ENCODE measurements at regions not wholly inside any gene's neighbourhood (a gene's known extent, or its start where the extent isn't known, plus 50 kb on each side); places are given as distances from the start of the nearest gene placed in this dataset.
"Not testable (repeated sequence)": the region's sequence is repeated elsewhere in the genome, so short reads cannot be mapped to it uniquely, and the experiment has no call there.

DNA sequence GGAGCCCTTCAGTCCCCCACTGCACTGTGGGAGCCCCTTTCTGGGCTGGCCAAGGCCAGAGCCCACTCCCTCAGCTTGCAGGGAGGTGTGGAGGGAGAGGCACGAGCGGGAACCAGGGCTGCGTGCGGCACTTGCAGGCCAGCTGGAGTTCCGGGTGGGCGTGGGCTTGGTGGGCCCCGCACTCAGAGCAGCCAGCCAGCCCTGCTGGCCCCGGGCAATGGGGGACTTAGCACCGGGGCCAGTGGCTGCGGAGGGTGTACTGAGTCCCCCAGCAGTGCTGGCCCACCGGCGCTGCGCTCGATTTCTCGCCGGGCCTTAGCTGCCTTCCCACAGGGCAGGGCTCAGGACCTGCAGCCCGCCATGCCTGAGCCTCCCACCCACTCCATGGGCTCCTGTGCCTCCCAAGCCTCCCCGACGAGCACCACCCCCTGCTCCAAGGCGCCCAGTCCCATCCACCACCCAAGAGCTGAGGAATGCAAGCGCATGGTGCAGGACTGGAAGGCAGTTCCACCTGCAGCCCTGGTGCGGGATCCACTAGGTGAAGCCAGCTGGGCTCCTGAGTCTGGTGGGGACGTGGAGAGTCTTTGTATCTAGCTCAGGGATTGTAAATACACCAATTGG is 776.2 kb downstream of the KCTD8 start:
- not testable (repeated sequence) for H3K4me1 ChIP-seq (ENCODE audit: insufficient read depth, low read length); H3K36me3 ChIP-seq (ENCODE audit: insufficient read depth, low read depth, low read length); H3K9ac ChIP-seq (ENCODE audit: low read depth, low read length); H3K4me3 ChIP-seq (ENCODE audit: low read length); H3K9me3 ChIP-seq (ENCODE audit: insufficient read depth, low read depth, low read length); H3K27me3 ChIP-seq (ENCODE audit: insufficient read depth, low read length); H3K27ac ChIP-seq (ENCODE audit: low read length)

DNA sequence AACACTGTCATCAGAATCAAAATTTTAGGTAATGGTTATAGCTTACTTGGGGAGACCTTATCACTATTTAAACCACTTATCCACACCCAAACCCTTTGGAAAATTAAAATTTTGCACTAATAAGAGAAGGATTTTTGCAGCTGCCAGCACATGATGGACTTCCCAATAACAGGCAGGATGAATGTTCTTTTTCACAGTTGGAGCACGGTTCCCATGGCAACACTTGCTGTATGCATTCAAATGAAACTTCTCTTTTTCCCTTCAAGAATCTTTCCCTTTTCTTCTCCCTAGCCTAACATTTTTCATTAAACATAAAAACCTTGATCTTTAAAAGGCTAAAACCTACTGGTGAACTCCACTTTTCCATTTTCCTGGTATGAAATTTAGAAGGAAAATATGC is 768.2 kb downstream of the KCTD8 start:
- Histone ChIP-seq H3K27ac (ENCODE audit: low read length) (no peak overlapping the region), H3K4me1 (ENCODE audit: insufficient read depth, low read length) (peaks cover 3% of the 10 kb centered on the region; the same call in 1 of the 2 replicates), H3K9me3 (ENCODE audit: insufficient read depth, low read depth, low read length) (no peaks in the 10 kb centered on the region)

DNA sequence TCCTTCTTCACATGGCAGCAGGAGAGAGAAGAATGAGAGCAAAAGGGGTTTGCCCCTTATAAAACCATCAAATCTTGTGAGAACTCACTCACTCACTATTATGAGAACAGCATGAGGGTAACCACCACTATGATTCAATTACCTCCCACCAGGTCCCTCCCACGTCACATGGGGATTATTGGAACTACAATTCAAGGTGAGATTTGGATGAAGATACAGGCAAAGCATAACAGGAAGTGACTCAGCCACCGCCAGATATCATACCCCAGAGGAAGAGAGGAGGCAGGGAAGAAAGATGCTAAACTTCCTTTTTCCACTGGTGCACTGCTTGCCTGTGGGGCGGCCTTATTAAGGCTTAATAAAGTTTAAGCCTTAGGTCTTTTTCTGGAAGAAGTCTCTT is 766.1 kb downstream of the KCTD8 start:
- Histone ChIP-seq H3K27me3 (ENCODE audit: insufficient read depth, low read length) (no peaks in the 10 kb centered on the region), H3K9ac (ENCODE audit: low read depth, low read length) (no peak overlapping the region), H3K4me3 (ENCODE audit: low read length) (no peak overlapping the region), H3K4me1 (ENCODE audit: insufficient read depth, low read length) (peaks cover 3% of the 10 kb centered on the region; the same call in 1 of the 2 replicates), H3K27ac (ENCODE audit: low read length) (no peak overlapping the region), H3K9me3 (ENCODE audit: insufficient read depth, low read depth, low read length) (no peaks in the 10 kb centered on the region), H3K36me3 (ENCODE audit: insufficient read depth, low read depth, low read length) (no peaks in the 10 kb centered on the region)

More for the DNA sequence above, 768.2 kb downstream of the KCTD8 start:
- Histone ChIP-seq H3K36me3 (ENCODE audit: insufficient read depth, low read depth, low read length) (no peaks in the 10 kb centered on the region), H3K27me3 (ENCODE audit: insufficient read depth, low read length) (no peaks in the 10 kb centered on the region), H3K4me3 (ENCODE audit: low read length) (no peak overlapping the region), H3K9ac (ENCODE audit: low read depth, low read length) (no peak overlapping the region)

DNA sequence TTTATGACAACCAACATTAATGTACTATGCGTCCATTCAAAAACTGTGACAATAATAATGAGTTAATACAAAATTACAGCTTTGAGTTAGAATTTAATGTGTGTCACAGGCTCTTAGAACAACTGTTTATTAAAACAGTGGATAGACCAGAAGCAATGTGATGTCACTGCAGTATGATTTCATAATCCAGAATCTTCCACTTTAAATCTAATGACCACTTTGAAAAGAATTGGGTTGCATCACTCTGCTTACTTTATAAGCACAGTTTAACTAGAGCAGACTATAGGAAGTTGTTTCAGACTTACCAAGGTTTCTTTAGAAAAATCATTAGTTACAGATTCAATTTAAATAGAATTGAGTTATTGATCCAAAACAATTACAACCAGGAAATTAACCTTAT is 758.5 kb downstream of the KCTD8 start:
- Histone ChIP-seq H3K27me3 (ENCODE audit: insufficient read depth, low read length) (no peaks in the 10 kb centered on the region), H3K27ac (ENCODE audit: low read length) (no peak overlapping the region), H3K4me3 (ENCODE audit: low read length) (no peak overlapping the region), H3K4me1 (ENCODE audit: insufficient read depth, low read length) (no peaks in the 10 kb centered on the region), H3K9me3 (ENCODE audit: insufficient read depth, low read depth, low read length) (no peaks in the 10 kb centered on the region), H3K36me3 (ENCODE audit: insufficient read depth, low read depth, low read length) (no peaks in the 10 kb centered on the region), H3K9ac (ENCODE audit: low read depth, low read length) (no peak overlapping the region)

DNA sequence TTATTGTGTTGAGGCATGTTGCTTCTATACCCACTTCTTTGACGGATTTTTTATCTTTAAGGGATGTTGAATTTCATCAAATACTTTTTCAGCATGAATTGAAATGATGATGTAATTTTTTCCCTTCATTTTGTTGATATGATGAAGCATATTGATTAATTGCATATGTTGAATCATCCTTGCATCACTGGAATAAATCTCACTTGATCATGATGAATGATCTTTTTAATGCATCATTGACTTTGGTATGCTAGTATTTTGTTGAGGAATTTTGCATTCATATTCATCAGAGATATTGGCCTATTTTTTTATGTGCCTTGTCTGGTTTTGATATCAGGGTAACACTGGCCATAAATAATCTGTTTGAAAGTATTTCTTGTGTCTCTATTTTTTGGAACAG is 754.7 kb downstream of the KCTD8 start:
- H3K27me3 ChIP-seq (ENCODE audit: insufficient read depth, low read length) = no peaks in the 10 kb centered on the region
- H3K4me3 ChIP-seq (ENCODE audit: low read length) = no peak overlapping the region
- no peaks in the 10 kb centered on the region for H3K9me3 ChIP-seq (ENCODE audit: insufficient read depth, low read depth, low read length)
- H3K36me3 ChIP-seq (ENCODE audit: insufficient read depth, low read depth, low read length) = no peaks in the 10 kb centered on the region
- no peak overlapping the region for H3K9ac ChIP-seq (ENCODE audit: low read depth, low read length)
- no peak overlapping the region for H3K27ac ChIP-seq (ENCODE audit: low read length)
- no peaks in the 10 kb centered on the region for H3K4me1 ChIP-seq (ENCODE audit: insufficient read depth, low read length)

DNA sequence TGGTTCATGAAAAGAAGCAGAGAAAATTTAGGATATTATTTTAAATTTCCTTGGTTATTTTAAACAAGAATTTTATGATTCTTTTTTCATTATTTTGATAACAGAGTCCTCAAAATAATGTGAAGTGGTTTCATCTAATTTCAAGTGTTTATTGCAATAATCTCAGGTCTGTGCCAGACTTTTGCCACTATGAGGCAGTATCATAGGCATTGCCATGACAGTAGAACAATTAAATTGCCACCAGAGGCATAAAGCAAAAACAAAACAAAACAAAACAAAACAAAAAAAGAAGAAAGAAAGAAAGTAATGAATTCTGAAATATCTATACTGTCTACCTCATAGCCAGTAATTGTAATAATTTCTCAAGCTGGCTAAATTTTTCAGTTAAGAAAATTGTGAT is 739.2 kb downstream of the KCTD8 start:
- Histone ChIP-seq H3K27me3 (ENCODE audit: insufficient read depth, low read length) (no peaks in the 10 kb centered on the region), H3K4me1 (ENCODE audit: insufficient read depth, low read length) (no peaks in the 10 kb centered on the region), H3K4me3 (ENCODE audit: low read length) (no peak overlapping the region), H3K36me3 (ENCODE audit: insufficient read depth, low read depth, low read length) (no peaks in the 10 kb centered on the region), H3K9me3 (ENCODE audit: insufficient read depth, low read depth, low read length) (no peaks in the 10 kb centered on the region; the same call in 1 of the 2 replicates), H3K27ac (ENCODE audit: low read length) (no peak overlapping the region), H3K9ac (ENCODE audit: low read depth, low read length) (no peak overlapping the region)

DNA sequence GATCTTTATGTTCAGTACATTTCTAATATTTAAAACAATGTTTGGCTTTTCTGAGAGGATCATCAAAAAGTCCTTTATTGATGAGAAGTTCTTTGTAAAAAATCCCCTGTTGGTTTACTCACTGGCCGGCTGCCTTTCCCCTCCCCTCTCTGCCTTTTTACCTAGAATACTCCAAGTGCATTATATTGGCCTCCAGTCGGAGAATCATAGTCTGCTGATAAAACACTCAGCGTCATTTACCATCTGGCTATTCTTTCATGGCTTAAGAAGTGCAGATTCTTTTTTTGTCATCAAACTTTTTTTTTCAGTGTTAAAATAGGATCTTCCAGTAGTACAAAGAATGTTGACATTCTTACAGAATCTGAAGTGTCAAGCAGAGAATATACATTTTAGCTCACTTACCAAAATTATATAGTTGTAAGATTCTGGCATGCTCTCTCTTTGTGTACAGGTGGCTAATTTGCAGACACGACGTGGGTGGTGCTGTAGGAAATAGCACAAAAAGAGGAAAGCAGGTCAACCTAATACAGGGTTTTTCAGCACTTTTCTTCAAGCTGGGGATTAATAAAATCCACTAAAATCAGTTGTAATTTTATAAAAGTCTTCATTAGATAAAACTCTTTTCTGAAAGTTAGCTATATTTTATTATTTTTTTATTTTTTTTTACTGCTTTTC is 731.8 kb downstream of the KCTD8 start:
- H3K9ac ChIP-seq (ENCODE audit: low read depth, low read length) = no peak overlapping the region
- no peaks in the 10 kb centered on the region for H3K4me1 ChIP-seq (ENCODE audit: insufficient read depth, low read length)
- no peaks in the 10 kb centered on the region; the same call in 1 of the 2 replicates for H3K9me3 ChIP-seq (ENCODE audit: insufficient read depth, low read depth, low read length)
- no peaks in the 10 kb centered on the region for H3K36me3 ChIP-seq (ENCODE audit: insufficient read depth, low read depth, low read length)
- no peak overlapping the region for H3K4me3 ChIP-seq (ENCODE audit: low read length)
- H3K27ac ChIP-seq (ENCODE audit: low read length) = no peak overlapping the region
- no peaks in the 10 kb centered on the region for H3K27me3 ChIP-seq (ENCODE audit: insufficient read depth, low read length)

DNA sequence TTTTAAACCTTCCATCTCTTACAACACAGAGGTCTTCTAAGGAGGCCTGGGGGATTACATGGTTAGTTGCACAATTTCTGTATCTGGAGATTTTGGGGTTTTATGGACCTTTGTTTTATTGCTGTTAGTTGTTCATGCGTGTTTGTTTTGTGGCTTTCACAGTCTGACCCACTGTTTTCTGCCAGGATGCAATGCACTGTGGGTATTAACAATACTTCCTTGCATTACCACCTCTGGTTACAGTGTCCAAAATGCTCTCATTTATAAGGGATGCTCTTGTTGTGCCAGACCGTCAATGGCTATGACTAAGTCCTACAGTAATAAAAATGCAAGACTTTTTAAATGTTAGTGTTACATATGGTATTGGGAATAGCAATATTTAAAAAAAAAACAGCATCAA is 730.2 kb downstream of the KCTD8 start:
- Histone ChIP-seq H3K4me3 (ENCODE audit: low read length) (no peak overlapping the region), H3K9me3 (ENCODE audit: insufficient read depth, low read depth, low read length) (no peaks in the 10 kb centered on the region; the same call in 1 of the 2 replicates), H3K27ac (ENCODE audit: low read length) (no peak overlapping the region), H3K27me3 (ENCODE audit: insufficient read depth, low read length) (no peaks in the 10 kb centered on the region), H3K36me3 (ENCODE audit: insufficient read depth, low read depth, low read length) (no peaks in the 10 kb centered on the region), H3K9ac (ENCODE audit: low read depth, low read length) (no peak overlapping the region), H3K4me1 (ENCODE audit: insufficient read depth, low read length) (no peaks in the 10 kb centered on the region)

DNA sequence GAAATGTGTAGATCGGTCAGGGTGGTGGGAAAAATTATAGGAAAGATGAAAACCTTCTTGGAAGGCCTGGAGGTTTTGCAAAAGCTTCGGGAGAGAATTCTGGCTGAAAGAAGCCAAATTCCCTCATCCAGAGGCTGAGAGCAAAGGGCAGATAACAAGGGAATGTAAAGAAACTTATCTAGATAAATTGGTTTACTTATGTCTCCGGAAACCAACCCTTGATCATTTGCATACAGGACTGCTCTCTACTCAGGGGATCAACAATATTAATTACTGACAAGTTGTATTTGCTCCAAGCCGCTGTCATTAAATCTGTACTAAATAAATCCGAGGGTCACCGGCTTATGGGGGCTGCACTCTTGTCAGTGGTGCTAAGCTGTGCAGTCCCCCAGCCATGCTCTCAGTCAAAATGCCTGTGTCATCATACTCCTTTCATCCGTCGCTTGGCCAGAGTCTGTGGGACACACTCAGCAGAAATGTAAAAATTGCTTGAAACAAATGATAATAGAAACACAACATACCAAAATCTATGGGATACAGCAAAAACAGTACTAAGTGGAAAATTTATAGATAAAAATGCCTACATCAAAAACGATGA is 715.7 kb downstream of the KCTD8 start:
- H3K9ac ChIP-seq (ENCODE audit: low read depth, low read length) = no peak overlapping the region
- H3K27ac ChIP-seq (ENCODE audit: low read length) = no peak overlapping the region

DNA sequence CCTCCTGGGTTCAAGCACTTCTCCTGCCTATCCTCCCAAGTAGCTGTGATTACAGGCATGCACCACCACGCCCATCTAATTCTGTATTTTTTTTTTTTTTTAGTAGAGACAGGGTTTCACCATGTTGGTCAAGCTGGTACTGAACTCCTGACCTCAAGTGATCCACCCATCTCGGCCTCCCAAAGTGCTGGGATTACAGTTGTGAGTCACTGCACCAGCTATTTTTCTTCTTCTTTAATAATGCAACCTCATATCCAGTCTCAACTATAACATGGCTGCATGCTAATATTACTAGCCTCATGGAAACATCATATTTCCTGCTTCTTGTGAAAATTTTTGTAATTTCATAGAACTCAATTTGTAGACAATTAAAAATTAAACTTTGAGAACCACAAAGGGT is 706.5 kb downstream of the KCTD8 start:
- Histone ChIP-seq H3K4me1 (ENCODE audit: insufficient read depth, low read length) (no peaks in the 10 kb centered on the region), H3K9me3 (ENCODE audit: insufficient read depth, low read depth, low read length) (no peaks in the 10 kb centered on the region), H3K9ac (ENCODE audit: low read depth, low read length) (no peak overlapping the region), H3K27me3 (ENCODE audit: insufficient read depth, low read length) (no peaks in the 10 kb centered on the region), H3K36me3 (ENCODE audit: insufficient read depth, low read depth, low read length) (no peaks in the 10 kb centered on the region), H3K4me3 (ENCODE audit: low read length) (no peak overlapping the region), H3K27ac (ENCODE audit: low read length) (no peak overlapping the region)

More for the DNA sequence above, 715.7 kb downstream of the KCTD8 start:
- Histone ChIP-seq H3K4me1 (ENCODE audit: insufficient read depth, low read length) (no peaks in the 10 kb centered on the region), H3K9me3 (ENCODE audit: insufficient read depth, low read depth, low read length) (no peaks in the 10 kb centered on the region), H3K27me3 (ENCODE audit: insufficient read depth, low read length) (no peaks in the 10 kb centered on the region), H3K36me3 (ENCODE audit: insufficient read depth, low read depth, low read length) (no peaks in the 10 kb centered on the region), H3K4me3 (ENCODE audit: low read length) (no peak overlapping the region)

DNA sequence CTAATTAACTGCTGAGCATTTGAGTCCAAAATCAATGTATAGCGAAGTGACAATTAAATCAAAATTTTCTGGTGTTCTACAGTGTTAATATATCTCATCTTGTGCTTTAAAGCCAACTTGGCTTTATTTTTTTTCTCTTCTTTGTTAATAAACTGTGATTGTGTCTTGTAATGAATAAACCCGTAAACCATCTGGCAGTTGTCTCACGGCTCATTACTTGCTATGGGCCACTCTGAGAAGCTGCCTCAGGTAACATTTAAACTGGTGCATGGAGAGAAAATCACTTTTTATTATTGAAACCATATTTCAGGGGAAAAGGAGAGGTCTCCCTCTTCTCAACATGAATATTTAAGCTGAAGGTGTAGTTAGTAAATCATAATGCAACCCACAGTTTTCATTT is 694.0 kb downstream of the KCTD8 start:
- H3K9ac ChIP-seq (ENCODE audit: low read depth, low read length) = no peak overlapping the region

DNA sequence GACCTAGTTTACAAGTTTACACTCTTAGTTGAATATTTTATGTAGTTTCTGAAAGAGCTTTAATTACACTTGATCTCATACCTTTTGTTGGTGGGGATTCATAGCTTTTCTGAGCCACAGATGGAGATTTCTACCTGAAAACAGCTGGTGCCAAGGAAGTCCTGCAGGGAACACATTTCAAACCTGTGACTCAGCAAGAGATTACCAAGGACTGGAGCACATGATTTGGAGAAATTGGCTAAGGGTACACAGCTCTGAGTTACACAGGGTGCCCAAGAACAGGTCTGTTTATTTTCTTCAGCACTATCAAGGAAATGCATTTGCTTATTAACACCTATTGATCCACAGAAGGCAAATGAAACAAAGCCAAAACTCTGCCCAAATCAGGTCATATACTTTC is 691.5 kb downstream of the KCTD8 start:
- peaks cover 8% of the 10 kb centered on the region for H3K4me1 ChIP-seq (ENCODE audit: insufficient read depth, low read length)
- no peak overlapping the region for H3K4me3 ChIP-seq (ENCODE audit: low read length)
- H3K36me3 ChIP-seq (ENCODE audit: insufficient read depth, low read depth, low read length) = no peaks in the 10 kb centered on the region
- no peak overlapping the region for H3K9ac ChIP-seq (ENCODE audit: low read depth, low read length)
- no peaks in the 10 kb centered on the region for H3K9me3 ChIP-seq (ENCODE audit: insufficient read depth, low read depth, low read length)
- H3K27ac ChIP-seq (ENCODE audit: low read length) = no peak overlapping the region
- H3K27me3 ChIP-seq (ENCODE audit: insufficient read depth, low read length) = no peaks in the 10 kb centered on the region

More for the DNA sequence above, 694.0 kb downstream of the KCTD8 start:
- Histone ChIP-seq H3K4me3 (ENCODE audit: low read length) (no peak overlapping the region), H3K4me1 (ENCODE audit: insufficient read depth, low read length) (peaks cover 8% of the 10 kb centered on the region), H3K27me3 (ENCODE audit: insufficient read depth, low read length) (no peaks in the 10 kb centered on the region), H3K36me3 (ENCODE audit: insufficient read depth, low read depth, low read length) (no peaks in the 10 kb centered on the region), H3K9me3 (ENCODE audit: insufficient read depth, low read depth, low read length) (no peaks in the 10 kb centered on the region), H3K27ac (ENCODE audit: low read length) (no peak overlapping the region)
